ENCODE measurements at regions not wholly inside any gene's neighbourhood (a gene's known extent, or its start where the extent isn't known, plus 50 kb on each side); places are given as distances from the start of the nearest gene placed in this dataset.

GRCh38 chr10:47165168-47165710, 134.8 kb upstream of the GDF10 start:
- TF ChIP-seq CTCF (IDR thresholded peaks at IDR 0.05) (no peak), POLR2A (IDR thresholded peaks at IDR 0.05) (no peak)
